Amniotic epithelial cell (primary cell): ENCODE measurements at regions not wholly inside any gene's neighbourhood (a gene's known extent, or its start where the extent isn't known, plus 50 kb on each side); places are given as distances from the start of the nearest gene placed in this dataset.

Experiments used
- DNase-seq: peaks from one replicate; pipeline ENCODE4 v3.0.0-alpha.2; 2010; ENCODE audit warnings: low read depth

GRCh38 chr4:3704669-3705068 lies 61.5 kb upstream of the ADRA2C start:
- DNase-seq: no peak

- no peak for DNase-seq
These were observed 62.3 kb upstream of the ADRA2C start for GRCh38 chr4:3703677-3704521.

DNA sequence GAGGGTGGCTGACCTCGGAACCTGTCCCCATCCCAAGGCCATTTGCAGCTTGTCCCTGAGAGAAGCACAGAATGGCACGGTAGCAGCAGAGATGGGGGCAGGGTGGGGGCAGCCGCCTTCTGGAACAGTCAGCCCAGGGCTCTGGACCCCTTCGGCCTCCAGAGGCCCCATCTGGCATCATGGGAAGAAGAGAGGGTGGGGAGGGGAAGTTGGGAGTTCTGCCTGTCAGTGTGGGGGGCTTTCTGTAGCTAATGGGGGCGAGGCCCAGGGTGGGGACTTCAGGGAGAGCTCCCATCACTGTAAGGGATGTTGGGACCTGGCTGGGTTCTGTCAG lies 62.9 kb upstream of the ADRA2C start:
- no peak for DNase-seq

- no peak for DNase-seq
These were observed 63.5 kb upstream of the ADRA2C start for GRCh38 chr4:3702561-3703221.

- no peak for DNase-seq
These were observed 64.2 kb upstream of the ADRA2C start for GRCh38 chr4:3701736-3702560.

DNA sequence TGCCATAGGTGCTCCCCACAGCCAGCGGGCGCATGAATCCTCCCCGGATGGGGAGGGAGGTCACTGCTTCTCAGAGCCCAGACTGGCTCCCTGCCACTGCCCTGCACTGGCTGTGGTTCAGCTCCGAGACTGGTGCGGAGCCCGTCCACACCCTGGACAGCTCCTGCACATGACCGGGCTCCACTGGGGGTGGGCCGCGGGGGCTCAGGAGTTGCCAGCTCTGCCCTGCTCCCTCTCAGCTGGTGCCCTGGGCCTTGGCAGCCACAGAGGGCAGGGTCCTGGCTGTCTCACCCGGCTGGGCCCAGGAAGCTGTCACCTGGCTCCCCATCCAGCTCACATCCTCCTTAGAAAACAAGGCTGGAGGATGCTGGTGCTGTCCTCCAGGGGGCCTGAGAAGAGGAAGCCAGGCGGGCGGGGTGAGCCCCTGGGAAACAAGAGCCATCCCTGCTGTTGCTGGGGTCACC lies 64.9 kb upstream of the ADRA2C start:
- DNase-seq: no peak

GRCh38 chr4:3700736-3701135 lies 65.4 kb upstream of the ADRA2C start:
- DNase-seq: no peak

- DNase-seq: no peak
These were observed 66.0 kb upstream of the ADRA2C start for GRCh38 chr4:3700223-3700622.

DNA sequence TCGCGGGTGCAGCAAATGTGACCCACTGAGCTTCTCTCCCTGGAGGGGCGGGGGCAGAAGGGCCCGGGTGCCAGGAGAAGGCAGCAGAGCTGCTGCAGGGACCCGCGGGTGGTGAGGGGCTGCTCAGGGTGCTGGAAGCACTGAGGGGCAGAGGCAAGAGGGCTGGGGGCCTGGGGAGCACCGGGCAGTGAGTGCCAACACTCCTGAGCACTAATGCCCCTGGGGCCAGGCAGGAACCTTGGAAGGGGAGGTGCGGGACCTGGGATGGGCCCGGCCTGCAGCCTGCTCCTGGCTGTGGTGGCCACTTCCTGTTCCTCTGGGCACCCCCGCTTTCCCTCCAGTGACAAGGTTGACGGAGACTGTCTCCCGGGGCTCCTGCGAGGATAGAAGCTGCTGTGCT lies 66.5 kb upstream of the ADRA2C start:
- DNase-seq: no peak

GRCh38 chr4:3699261-3699660 lies 66.9 kb upstream of the ADRA2C start:
- DNase-seq: no peak

DNA sequence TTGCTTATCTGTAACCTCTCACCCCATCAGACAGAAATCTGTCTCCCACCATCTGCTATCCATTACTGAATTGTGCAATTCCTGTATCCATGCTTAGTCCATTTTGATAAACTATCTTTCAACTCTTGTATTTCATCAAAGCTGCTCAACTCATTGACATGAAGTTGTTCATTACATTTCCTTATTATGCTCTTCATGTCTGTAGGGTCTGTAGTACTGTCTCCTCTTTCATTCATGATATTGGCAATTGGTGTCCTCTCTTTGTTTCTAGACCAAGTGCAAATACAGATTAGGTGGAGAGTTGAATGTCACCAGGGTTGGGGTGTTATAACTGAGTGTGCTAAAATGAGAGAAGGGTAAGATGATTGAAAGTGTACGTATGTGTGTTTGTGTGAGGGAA lies 69.2 kb upstream of the ADRA2C start:
- no peak for DNase-seq

GRCh38 chr4:3690551-3691152 lies 75.5 kb upstream of the ADRA2C start:
- DNase-seq: no peak

DNA sequence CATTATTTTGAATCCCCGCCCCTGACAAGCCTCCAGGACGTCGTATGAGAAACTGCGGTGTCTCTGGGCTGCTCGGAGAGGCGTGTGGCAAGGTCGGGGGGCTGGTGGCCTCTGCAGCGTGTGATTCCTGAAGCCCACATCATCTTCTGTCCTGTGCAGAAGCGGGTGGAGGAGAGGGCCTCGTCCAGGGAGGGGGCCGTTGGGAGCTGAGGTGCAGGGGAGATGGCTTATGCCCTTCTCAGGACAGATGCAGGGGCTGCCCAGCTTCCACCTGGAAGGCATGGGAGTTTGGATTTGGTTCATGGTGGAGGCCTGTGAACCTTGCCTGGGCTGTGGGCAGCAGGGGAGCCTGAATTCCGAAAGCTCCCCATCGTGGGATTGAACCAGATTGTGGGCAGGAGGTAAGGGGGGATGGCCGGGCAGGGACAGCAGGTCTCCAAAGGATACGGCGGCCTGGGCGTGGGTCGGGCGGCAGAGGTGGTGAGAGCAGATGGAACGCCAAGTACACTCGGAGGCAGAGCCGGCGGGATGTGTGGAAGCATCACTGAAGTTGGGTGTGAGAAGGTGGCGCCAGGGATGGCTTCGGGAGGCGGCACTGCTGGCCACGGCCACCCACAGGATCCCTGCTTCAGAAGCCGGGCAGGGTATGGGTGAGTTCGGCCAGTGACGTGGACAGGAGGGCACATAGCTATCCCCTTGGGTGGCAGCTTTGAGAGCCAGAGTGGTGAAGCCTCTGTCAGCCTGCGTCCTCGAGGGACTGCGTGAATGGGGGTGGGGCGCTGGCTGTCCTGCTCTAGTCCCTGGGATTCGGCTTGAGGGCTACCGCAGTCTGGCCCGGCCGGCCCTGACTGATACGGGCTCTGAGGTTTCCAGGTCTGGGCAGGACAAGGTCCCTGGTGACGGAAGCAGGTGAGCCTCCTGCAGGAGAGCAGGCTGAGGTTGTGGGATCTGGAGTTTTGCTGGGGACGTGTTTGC lies 76.3 kb upstream of the ADRA2C start:
- no peak for DNase-seq

DNA sequence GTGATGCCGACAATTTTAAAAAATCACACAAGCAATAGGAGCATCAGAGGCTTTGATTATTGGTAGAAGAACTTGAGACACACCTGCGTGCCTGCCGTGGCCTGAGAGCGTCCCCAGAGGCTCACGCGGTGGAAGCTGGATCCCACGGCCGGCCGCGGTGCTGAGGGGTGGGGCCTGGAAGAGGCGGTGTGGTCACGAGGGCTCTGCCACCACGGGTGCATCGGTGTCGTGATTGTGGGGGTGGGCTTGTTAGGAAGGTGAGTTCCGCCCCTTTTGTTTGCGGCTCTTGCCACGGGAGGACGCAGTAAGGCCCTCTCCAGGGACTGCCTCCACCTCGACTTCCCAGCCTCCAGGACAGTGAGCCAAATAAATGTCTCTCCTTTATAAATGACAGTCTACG lies 77.2 kb upstream of the ADRA2C start:
- no peak for DNase-seq

DNA sequence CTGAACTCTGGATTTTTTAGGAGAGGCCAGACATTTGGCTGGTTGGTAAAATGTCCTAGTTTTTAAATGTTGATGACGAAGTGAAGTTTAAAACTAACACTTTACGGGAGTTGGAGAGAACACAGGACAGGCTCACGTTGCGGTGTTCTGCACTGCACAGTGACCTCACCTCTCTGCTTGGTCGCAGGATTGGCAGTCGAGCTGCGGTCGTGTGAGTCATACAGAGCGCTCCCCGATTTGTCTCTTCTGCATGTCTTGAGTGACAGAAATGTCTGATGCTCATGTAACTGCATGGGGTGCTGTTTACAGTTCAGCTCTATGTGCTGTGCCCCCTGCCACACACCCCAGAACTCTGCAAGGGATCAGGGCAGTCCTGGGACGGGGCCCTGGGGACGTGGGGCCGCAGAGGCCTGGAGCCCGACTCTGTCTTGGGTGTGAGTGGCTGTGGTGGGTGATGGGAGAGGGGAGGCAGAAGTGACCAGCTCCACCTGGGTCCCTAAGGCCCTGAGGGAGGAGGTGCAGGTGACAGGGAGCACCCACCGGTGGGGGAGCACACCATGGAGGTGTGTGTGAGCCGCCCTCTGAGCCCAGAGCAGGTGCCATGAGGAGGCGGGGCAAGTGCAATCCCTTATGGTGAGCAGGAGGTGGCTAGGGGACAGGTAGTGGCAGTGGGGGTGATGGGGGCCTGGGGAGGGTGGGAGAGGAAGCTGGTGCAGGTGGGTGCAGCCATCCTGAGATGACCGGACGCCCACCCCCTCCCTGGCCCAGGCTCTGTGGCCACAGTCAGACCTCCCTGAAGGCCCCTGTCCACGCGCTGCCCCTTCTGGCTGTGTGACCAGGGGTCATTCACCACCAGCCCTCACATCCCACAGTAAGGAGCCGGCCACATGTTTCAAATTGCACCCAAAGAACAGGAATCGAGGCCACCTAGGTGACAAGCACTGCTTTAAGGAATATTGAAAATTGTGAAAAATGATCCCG lies 77.9 kb upstream of the ADRA2C start:
- DNase-seq: no peak

DNA sequence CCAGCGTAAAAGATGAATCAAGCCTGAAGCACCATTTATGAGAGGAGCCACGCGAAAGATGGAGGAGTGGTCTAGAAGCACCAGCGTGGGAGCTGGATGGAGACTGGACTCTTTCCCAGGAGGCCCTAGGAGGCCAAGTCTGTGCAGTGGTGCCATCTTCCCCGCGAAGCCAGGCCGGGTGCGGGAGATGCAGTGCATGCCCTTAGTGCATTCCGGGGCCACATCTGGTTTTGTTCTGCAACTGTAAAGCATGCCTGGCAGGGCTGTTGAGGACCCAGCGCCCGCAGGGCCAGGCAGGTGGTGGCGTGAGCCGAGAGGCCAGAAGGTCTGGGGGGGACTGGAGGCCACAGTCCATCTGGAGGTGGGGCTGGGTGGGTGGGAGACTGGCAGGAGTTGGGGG lies 78.6 kb upstream of the ADRA2C start:
- no peak for DNase-seq

DNA sequence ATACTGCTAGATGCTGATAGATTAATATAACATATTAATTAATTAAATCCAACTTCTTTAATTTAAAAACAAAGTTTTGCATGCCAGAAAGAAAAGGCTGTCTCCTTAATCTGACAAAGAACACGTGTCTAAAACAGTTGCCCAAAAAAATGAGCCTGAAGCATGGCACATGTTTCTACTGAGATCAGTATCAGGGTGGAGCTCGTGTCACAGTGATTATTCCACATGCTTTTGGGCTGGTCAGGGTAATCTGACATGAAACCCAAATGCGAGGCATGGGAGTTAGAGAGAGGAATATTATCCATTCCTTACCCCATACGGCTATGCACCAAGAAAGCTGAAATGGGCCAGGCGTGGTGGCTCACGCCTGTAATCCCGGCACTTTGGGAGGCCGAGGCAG lies 79.4 kb upstream of the ADRA2C start:
- no peak for DNase-seq

DNA sequence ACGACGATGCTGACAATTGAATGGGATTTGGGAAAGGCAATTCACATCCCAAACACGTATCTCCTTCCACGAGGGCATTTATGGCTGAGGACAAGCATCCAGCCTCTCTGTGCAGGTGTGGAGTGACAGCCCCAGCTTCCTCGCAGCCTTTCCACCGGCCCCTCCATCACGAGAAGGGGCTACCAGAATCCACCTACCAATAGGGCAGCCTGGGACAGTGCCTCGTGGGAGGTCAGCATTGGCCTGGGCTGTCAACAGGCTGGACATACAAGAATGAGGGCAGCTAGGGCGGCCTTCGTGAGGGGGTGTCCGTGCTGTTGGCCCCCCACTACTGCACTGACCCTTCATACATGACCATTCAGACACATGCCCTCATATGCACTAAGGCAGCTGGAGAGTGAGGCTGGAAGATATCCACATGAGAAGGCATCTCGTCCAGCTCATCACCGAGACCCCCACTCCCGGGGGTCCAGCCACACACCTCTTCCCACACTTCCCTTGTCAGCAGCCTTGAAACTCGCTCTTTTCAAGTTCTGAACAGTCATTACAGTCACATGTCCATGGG lies 81.0 kb upstream of the ADRA2C start:
- DNase-seq: no peak

DNA sequence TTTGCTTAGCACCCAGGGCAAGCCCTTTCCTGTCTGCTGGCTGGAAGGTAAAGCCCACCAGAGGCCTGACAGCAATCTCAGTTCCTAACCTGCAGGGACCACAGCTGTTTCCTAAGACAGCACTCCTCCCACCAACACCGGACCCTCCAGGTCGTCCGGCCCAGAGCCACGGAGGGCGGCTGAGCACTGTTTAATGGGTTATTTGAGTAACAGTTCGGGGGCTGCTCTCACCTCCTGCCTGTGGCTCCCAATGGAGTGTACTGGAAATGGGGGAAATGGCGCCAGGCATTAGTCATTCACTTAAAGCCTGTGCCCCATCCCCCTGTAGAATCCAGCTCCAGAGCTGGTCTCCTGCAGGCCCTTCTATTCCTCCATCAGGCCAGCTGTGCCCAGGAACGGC lies 81.6 kb upstream of the ADRA2C start:
- no peak for DNase-seq
